Stimulated activated CD4-positive, alpha-beta T cell treated with anti-CD3 and anti-CD28 coated beads, Interleukin-4, amount 100 ng/mL, for 4 hours (primary cell): ENCODE measurements at regions not wholly inside any gene's neighbourhood (a gene's known extent, or its start where the extent isn't known, plus 50 kb on each side); places are given as distances from the start of the nearest gene placed in this dataset.
"Not testable (repeated sequence)": the region's sequence is repeated elsewhere in the genome, so short reads cannot be mapped to it uniquely, and the experiment has no call there.

Experiments used
- DNase-seq, 2 experiments: peaks; one replicate each; pipeline ENCODE4 v3.0.0-alpha.2; 2020

DNA sequence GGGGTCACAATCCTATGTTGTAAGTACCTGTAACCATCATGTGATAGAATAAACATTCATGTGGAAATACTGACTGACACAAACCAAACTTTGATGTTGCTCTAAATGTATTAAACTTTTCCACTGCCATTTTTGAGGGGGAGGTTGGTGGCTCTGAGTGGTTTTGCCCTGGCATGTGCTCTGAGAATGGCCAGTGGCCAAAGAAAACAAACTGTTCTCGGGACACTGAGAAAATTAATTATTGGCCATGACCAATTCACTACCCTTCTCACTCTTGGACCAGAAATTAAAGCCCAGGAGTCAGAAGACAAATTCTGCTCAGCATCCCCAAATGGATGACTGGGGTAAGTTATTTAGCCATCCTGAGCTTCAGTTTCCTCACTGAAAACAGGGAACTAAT is 195.9 kb downstream of the XPNPEP1 start:
- no peak for DNase-seq

- no peak for DNase-seq
Observed at GRCh38 chr10:109726473-109726872, 196.8 kb downstream of the XPNPEP1 start.

- DNase-seq = no peak
Observed at GRCh38 chr10:109723305-109723704, 200.0 kb downstream of the XPNPEP1 start.

- DNase-seq = no peak
Observed at GRCh38 chr10:109721453-109722064, 201.8 kb downstream of the XPNPEP1 start.

- DNase-seq = no peak
Observed at GRCh38 chr10:109706026-109706560, 217.2 kb downstream of the XPNPEP1 start.

DNA sequence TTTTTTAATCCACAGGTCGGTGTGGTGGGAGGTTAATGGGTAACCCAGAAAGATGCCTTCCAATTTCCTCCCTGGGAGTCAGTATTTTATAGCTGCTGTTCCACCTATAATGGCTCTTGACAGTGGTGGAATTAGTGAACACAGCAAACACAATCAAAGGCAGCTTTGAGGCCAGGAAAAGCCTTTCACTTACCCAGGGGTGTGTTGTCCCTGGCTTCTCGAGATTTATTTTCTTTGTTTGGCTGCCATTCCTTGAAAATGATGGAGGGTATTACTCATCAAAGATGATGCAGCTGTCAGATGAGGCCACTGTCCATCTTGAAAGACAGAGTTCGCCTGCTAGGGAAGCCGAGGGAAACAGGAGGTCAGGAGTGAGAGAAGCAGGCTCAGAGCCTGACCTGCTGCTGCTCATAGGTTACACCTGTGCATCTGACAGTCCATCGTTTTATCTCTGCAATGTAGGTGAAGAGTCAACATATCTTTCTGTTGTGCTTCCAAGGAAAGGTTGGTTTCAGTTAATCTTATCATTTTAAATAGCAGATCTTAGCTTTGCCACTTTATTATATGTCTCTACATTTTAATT is 221.6 kb downstream of the XPNPEP1 start:
- no peak for DNase-seq

DNA sequence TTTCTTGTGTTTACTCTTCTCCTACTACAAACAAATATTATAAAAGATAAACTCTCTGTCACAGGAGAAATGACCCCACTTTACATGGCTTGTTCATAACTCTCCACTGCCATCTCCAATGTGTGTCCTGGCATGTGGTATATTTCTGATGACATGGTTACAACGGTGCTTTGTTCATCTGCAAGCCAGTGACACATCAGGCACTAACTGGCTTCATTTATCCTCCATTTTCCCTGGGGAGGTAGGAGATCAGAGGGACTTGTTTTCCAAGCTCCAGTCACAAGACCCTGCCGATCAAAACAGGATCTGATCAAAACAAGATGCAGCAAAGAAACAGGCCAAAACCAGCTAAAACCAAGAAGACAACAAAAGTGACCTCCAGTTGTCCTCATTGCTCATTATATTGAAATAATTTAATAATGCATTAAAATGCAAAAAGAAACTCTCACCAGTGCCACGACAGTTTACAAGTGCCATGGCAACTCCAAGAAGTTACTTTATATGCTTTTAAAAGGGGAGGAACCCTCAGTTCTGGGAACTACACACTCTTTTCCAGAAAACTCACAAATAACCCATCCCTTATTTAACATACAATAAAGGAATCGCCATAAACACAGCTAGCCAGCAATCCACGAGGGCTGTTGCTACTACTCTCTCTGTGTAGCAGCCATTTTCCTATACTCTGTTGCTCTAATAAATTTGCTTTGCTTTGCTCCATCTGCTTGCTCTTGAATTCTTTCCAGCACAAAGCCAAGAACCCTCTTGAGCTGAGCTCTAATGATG is 224.2 kb downstream of the XPNPEP1 start:
- DNase-seq = no peak

GRCh38 chr10:109698086-109698485 is 225.2 kb downstream of the XPNPEP1 start:
- DNase-seq = no peak

- DNase-seq = no peak
Observed at GRCh38 chr10:109696981-109697775, 226.1 kb downstream of the XPNPEP1 start.

DNA sequence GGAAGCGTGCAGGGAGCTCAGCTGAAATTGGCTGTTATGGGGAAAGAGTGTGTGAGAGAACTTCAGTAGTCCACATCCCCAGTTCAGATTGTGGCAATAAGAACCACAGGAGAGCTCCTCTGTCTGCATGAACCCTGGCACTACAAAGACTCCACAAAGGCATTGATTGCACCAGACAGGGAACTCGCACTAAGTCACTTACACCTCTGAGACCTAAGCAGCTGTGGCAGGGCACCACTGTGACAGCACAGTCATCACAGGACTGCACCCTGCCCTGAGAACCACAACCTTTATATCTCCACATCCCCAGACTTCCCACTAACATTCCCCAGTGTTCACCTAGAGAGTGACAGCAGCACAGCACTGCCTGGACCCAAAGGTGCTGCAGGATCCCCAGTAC is 226.8 kb downstream of the XPNPEP1 start:
- no peak for DNase-seq

DNA sequence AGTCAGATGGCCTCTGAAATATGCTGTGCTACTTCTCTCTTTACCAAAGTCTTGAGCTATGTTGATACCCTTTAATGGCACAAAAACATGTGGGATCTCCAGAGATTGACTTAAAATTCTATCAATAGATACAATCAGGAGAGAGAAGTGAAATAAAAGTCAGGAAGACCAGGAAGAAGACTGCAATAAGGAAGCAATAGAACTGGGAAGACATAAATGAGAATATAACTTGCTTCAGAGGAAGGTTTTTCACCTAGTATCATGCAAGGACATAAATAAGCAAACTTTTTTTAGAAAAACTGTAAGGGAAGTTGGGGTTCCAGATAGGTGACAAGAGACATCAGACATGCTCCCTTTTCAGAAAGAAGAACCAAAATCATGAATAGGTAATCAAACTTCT is 227.3 kb downstream of the XPNPEP1 start:
- no peak for DNase-seq

GRCh38 chr10:109689785-109690184 is 233.5 kb downstream of the XPNPEP1 start:
- DNase-seq = no peak

- no peak for DNase-seq
Observed at GRCh38 chr10:109679478-109679877, 243.8 kb downstream of the XPNPEP1 start.

DNA sequence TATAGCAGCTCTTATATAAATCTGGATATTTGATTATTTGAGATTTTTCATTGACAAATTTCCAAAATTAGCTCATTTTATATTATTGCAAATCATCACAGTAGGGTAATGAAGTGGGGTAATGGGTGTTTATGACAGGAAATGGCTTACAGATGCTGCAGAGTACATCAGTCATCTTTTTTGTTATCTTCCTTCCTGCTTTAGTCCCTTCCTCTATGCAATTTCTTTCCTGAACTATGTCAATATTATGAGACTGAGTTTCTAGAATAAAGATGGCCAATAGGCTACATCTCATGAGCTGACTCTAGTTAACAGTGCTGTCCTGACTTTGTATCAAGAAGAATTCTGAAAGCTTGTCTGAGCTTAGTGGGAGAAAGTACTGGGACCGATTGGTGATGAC is 244.5 kb downstream of the XPNPEP1 start:
- DNase-seq = no peak

GRCh38 chr10:109676703-109677102 is 246.6 kb downstream of the XPNPEP1 start:
- no peak for DNase-seq

DNA sequence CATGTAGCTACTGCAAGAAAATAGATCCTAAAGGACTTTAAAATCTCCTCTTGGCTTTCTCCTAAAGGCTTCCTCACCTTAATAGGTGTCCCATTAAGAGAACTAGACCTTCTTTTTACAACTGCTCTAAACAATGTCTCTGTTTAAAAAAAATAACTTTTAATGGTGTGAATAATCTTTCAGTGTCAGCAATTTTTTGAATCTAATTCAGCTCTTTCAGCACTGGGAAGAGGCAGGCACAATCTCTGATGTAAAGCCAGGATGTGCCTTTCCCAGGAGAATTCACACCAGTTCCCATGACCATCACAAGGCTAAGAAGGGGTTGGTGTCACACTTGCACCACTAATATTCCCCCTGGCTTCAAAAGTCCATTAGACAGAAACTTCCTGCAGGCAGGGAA is 254.6 kb downstream of the XPNPEP1 start:
- DNase-seq = no peak

GRCh38 chr10:109668154-109668665 is 255.1 kb downstream of the XPNPEP1 start:
- no peak for DNase-seq

DNA sequence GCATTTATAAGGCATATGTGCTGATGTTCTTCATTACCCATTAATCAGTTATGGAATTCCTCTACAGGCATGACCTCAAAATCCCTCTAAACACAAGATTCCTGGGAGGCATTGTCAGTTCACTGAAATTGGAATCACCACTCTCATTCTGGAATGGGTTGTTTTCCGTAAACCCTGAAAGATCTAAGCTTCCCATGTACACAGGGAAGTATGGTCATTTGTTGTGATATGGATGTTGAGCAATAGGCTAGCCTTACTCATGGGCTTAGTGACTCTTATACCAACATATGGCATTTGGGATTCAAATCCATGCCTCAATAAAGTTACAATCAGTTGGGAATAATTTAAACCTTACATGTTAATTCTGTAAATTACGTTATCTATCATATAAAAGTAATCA is 258.0 kb downstream of the XPNPEP1 start:
- no peak for DNase-seq

- DNase-seq = no peak
Observed at GRCh38 chr10:109664554-109664953, 258.8 kb downstream of the XPNPEP1 start.

DNA sequence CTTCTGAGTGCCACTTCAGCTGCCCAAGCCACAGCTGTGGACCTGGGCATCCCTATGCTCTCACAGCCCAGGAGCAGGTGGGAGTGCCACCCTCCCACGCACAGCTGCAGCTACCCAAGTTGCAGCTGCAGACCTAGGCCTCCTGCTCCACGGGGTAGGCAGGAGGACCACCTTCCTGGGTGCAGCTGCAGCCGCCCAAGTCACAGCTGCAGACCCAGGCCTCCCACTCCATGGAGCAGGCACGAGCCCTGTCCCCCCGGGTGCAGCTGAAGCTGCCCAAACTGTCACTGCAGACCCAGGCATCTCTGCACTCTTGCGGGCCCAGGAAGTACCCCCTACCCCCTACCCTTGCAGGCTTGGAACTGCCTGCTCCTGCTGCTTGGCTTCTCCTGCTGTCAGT is 260.2 kb downstream of the XPNPEP1 start:
- no peak for DNase-seq

DNA sequence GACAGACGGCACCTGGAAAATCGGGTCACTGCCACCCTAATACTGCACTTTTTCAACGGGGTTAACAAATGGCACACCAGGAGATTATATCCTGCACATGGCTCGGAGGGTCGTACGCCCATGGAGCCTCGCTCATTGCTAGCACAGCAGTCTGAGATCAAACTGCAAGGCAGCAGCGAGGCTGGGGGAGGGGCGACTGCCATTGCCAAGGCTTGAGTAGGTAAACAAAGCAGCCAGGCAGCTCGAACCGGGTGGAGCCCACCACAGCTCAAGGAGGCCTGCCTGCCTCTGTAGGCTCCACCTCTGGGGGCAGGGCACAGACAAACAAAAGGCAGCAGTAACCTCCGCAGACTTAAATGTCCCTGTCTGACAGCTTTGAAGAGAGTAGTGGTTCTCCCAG is 270.7 kb downstream of the XPNPEP1 start:
- not testable (repeated sequence) for DNase-seq

DNA sequence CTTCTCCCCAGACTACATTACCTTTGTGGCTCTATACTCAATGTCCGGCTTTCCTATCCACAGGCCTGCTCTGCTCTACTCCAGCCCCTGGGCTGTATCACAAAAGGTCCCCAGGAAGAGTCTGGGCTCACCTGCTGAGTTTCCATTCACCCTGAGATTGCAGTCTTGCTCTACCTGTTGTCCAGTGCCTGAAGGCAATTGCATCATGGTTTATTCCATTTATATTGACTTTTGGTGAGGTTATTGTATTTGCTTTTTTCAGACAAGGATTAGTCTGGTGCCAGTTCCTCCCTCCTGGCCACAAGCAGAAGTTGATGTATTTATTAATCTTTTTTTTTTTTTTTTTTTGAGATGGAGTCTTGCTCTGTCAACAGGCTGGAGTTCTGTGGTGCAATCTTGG is 273.1 kb downstream of the XPNPEP1 start:
- no peak for DNase-seq

- no peak for DNase-seq
Observed at GRCh38 chr10:109647627-109648026, 275.7 kb downstream of the XPNPEP1 start.
